ENCODE measurements at regions not wholly inside any gene's neighbourhood (a gene's known extent, or its start where the extent isn't known, plus 50 kb on each side); places are given as distances from the start of the nearest gene placed in this dataset.

DNA sequence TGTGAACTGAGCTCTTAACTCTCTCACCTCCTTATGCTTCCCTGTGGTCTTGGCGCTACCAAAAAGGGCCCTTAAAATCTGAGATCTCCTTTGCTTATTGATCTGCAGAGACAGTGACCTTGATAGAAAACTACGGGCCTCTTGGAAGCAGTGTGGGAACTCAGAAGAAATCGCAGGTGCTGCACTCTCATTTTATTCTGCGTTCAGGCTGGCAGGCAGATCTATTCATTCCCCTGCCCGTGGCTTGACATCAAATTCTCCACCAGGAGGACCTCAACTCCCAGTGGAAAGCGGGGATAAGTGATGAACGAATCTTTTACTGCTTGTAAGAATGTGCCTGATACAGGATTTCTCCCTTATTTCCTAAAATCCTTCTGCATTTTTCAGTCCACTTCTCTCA lies 143.2 kb upstream of the SEL1L start:
- H3K4me1 ChIP-seq (ENCODE audit: control insufficient read depth, insufficient read depth, low read length): no peaks in the 10 kb centered on the region
- no peak overlapping the region for H3K4me3 ChIP-seq (ENCODE audit: low read depth, low read length)
- no peaks in the 10 kb centered on the region for H3K9me3 ChIP-seq (ENCODE audit: control insufficient read depth, insufficient read depth, low read depth, low read length)
- ChIA-PET POLR2A (interaction anchor here (0.6 kb wide), 1 partner anchor 456 kb away, joined by 3 read pairs; the partner anchor contains the start of gene GTF2A1), CTCF (no interaction called here)
- no peaks in the 10 kb centered on the region for H3K36me3 ChIP-seq (ENCODE audit: control insufficient read depth in 2 of 2, insufficient read depth in 1 of 2, low read length in 2 of 2)
- H3K27ac ChIP-seq (ENCODE audit: extremely low read depth, low read depth, low read length): no peak overlapping the region
- TF ChIP-seq IKZF3 (tag by site-specific recombination; IDR thresholded peaks at IDR 0.05) (no peak), ZNF76 (tag by site-specific recombination; IDR thresholded peaks at IDR 0.05; ENCODE audit: borderline replicate concordance, low read depth) (no peak), ZNF473 (tag by site-specific recombination; IDR thresholded peaks at IDR 0.05) (no peak), ZSCAN23 (tag by site-specific recombination; IDR thresholded peaks at IDR 0.05) (no peak), ZFP37 (tag by site-specific recombination; IDR thresholded peaks at IDR 0.05) (no peak), ZNF747 (tag by site-specific recombination; IDR thresholded peaks at IDR 0.05) (no peak), ZNF239 (tag by site-specific recombination; IDR thresholded peaks at IDR 0.05) (no peak), MEIS1 (CRISPR knock-in tag; IDR thresholded peaks at IDR 0.05; ENCODE audit: borderline replicate concordance) (no peak)

DNA sequence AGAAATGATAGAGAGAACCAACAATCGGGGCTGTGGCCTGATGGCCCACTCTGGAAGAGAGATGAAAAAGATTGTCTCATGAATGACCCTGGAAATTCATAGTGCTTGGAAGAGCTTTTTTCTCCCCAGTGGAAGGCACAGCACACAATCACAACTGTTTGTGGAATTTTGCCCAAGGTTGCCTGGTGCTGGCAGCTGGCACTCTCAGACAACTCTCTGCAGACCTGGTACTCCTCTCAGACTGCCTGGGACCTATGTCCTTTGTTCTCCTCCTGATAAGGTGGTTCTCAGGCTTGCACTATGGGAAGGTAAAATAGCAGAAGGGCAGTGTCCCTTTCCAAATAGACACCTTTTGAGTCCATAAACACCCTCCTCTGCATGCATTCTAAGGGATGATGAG lies 144.1 kb upstream of the SEL1L start:
- ChIA-PET POLR2A (no interaction called here), CTCF (no interaction called here)
- no peak overlapping the region for H3K4me3 ChIP-seq (ENCODE audit: low read depth, low read length)
- TF ChIP-seq, protein P1, sequence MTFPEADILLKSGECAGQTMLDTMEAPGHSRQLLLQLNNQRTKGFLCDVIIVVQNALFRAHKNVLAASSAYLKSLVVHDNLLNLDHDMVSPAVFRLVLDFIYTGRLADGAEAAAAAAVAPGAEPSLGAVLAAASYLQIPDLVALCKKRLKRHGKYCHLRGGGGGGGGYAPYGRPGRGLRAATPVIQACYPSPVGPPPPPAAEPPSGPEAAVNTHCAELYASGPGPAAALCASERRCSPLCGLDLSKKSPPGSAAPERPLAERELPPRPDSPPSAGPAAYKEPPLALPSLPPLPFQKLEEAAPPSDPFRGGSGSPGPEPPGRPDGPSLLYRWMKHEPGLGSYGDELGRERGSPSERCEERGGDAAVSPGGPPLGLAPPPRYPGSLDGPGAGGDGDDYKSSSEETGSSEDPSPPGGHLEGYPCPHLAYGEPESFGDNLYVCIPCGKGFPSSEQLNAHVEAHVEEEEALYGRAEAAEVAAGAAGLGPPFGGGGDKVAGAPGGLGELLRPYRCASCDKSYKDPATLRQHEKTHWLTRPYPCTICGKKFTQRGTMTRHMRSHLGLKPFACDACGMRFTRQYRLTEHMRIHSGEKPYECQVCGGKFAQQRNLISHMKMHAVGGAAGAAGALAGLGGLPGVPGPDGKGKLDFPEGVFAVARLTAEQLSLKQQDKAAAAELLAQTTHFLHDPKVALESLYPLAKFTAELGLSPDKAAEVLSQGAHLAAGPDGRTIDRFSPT (tag by site-specific recombination; IDR thresholded peaks at IDR 0.05): no peak
- TF ChIP-seq, protein P2, sequence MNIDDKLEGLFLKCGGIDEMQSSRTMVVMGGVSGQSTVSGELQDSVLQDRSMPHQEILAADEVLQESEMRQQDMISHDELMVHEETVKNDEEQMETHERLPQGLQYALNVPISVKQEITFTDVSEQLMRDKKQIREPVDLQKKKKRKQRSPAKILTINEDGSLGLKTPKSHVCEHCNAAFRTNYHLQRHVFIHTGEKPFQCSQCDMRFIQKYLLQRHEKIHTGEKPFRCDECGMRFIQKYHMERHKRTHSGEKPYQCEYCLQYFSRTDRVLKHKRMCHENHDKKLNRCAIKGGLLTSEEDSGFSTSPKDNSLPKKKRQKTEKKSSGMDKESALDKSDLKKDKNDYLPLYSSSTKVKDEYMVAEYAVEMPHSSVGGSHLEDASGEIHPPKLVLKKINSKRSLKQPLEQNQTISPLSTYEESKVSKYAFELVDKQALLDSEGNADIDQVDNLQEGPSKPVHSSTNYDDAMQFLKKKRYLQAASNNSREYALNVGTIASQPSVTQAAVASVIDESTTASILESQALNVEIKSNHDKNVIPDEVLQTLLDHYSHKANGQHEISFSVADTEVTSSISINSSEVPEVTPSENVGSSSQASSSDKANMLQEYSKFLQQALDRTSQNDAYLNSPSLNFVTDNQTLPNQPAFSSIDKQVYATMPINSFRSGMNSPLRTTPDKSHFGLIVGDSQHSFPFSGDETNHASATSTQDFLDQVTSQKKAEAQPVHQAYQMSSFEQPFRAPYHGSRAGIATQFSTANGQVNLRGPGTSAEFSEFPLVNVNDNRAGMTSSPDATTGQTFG (tag by site-specific recombination; IDR thresholded peaks at IDR 0.05; ENCODE audit: borderline replicate concordance): no peak
- TF ChIP-seq ZSCAN16 (tag by site-specific recombination; IDR thresholded peaks at IDR 0.05): no peak
- TF ChIP-seq, protein P3, sequence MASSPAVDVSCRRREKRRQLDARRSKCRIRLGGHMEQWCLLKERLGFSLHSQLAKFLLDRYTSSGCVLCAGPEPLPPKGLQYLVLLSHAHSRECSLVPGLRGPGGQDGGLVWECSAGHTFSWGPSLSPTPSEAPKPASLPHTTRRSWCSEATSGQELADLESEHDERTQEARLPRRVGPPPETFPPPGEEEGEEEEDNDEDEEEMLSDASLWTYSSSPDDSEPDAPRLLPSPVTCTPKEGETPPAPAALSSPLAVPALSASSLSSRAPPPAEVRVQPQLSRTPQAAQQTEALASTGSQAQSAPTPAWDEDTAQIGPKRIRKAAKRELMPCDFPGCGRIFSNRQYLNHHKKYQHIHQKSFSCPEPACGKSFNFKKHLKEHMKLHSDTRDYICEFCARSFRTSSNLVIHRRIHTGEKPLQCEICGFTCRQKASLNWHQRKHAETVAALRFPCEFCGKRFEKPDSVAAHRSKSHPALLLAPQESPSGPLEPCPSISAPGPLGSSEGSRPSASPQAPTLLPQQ (tag by site-specific recombination; IDR thresholded peaks at IDR 0.05): no peak
- no peak for TF ChIP-seq ZBTB20 (tag by site-specific recombination; IDR thresholded peaks at IDR 0.05)
- no peaks in the 10 kb centered on the region for H3K4me1 ChIP-seq (ENCODE audit: control insufficient read depth, insufficient read depth, low read length)
- no peak overlapping the region for H3K27ac ChIP-seq (ENCODE audit: extremely low read depth, low read depth, low read length)
- H3K9me3 ChIP-seq (ENCODE audit: control insufficient read depth, insufficient read depth, low read depth, low read length): no peaks in the 10 kb centered on the region
- no peaks in the 10 kb centered on the region for H3K36me3 ChIP-seq (ENCODE audit: control insufficient read depth in 2 of 2, insufficient read depth in 1 of 2, low read length in 2 of 2)

DNA sequence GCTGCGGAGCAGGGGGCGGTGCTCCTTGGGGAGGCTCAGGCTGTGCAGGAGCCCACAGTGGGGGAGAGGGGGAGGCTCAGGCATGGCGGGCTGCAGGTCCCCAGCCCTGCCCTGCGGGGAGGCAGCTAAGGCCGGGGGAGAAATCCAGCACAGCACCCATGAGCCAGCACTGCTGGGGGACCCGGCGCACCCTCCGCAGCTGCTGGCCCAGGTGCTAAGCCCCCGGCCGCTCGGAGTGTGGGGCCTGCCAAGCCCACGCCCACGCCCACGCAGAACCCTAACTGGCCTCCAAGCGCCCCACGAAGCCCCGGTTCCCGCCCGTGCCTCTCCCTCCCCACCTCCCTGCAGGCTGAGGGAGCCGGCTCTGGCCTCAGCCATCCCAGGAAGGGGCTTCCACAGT lies 145.6 kb upstream of the SEL1L start:
- H3K9me3 ChIP-seq (ENCODE audit: control insufficient read depth, insufficient read depth, low read depth, low read length): no peaks in the 10 kb centered on the region
- POLR2A ChIA-PET: no interaction called here
- TF ChIP-seq ZNF433 (tag by site-specific recombination; IDR thresholded peaks at IDR 0.05; ENCODE audit: low read depth) (no peak), ZSCAN30 (tag by site-specific recombination; IDR thresholded peaks at IDR 0.05) (no peak), YY2 (tag by site-specific recombination; IDR thresholded peaks at IDR 0.05) (no peak), TRIM28 (IDR thresholded peaks at IDR 0.05; ENCODE audit: borderline replicate concordance, low read length) (no peak), ZNF37A (tag by site-specific recombination; IDR thresholded peaks at IDR 0.05) (no peak), ZNF335 (tag by site-specific recombination; conservative IDR thresholded peaks at IDR 0.05) (no peak), ZNF792 (tag by site-specific recombination; IDR thresholded peaks at IDR 0.05) (no peak), ZNF155 (tag by site-specific recombination; IDR thresholded peaks at IDR 0.05) (no peak), ZNF548 (tag by site-specific recombination; IDR thresholded peaks at IDR 0.05) (no peak)
- TF ChIP-seq, protein P4, sequence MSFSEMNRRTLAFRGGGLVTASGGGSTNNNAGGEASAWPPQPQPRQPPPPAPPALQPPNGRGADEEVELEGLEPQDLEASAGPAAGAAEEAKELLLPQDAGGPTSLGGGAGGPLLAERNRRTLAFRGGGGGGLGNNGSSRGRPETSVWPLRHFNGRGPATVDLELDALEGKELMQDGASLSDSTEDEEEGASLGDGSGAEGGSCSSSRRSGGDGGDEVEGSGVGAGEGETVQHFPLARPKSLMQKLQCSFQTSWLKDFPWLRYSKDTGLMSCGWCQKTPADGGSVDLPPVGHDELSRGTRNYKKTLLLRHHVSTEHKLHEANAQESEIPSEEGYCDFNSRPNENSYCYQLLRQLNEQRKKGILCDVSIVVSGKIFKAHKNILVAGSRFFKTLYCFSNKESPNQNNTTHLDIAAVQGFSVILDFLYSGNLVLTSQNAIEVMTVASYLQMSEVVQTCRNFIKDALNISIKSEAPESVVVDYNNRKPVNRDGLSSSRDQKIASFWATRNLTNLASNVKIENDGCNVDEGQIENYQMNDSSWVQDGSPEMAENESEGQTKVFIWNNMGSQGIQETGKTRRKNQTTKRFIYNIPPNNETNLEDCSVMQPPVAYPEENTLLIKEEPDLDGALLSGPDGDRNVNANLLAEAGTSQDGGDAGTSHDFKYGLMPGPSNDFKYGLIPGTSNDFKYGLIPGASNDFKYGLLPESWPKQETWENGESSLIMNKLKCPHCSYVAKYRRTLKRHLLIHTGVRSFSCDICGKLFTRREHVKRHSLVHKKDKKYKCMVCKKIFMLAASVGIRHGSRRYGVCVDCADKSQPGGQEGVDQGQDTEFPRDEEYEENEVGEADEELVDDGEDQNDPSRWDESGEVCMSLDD (tag by site-specific recombination; IDR thresholded peaks at IDR 0.05): no peak
- TF ChIP-seq, protein P5, sequence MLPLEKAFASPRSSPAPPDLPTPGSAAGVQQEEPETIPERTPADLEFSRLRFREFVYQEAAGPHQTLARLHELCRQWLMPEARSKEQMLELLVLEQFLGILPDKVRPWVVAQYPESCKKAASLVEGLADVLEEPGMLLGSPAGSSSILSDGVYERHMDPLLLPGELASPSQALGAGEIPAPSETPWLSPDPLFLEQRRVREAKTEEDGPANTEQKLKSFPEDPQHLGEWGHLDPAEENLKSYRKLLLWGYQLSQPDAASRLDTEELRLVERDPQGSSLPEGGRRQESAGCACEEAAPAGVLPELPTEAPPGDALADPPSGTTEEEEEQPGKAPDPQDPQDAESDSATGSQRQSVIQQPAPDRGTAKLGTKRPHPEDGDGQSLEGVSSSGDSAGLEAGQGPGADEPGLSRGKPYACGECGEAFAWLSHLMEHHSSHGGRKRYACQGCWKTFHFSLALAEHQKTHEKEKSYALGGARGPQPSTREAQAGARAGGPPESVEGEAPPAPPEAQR (tag by site-specific recombination; IDR thresholded peaks at IDR 0.05): no peak

More for the DNA sequence above, 145.6 kb upstream of the SEL1L start:
- CTCF ChIA-PET: no interaction called here
- Histone ChIP-seq H3K36me3 (ENCODE audit: control insufficient read depth in 2 of 2, insufficient read depth in 1 of 2, low read length in 2 of 2) (no peaks in the 10 kb centered on the region), H3K4me1 (ENCODE audit: control insufficient read depth, insufficient read depth, low read length) (no peaks in the 10 kb centered on the region), H3K4me3 (ENCODE audit: low read depth, low read length) (no peak overlapping the region), H3K27ac (ENCODE audit: extremely low read depth, low read depth, low read length) (no peak overlapping the region)
